ENCODE measurements at regions not wholly inside any gene's neighbourhood (a gene's known extent, or its start where the extent isn't known, plus 50 kb on each side); places are given as distances from the start of the nearest gene placed in this dataset.

DNA sequence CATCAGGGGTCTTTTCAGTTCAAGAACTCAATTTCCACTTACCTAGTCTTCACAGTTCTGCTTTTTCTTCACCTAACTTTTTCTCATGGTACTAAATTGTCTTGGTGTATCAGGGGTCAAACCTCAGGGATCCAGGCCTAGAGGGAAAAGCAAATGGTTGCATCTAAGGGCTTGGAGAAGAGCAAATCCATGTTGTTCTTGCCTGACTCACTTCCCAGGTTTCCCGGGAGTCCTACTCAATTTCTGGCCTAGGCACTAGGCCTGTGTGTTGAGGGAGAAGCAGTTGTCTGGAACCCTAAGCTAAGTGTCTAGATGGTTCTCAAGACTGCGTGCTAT, 191.9 kb upstream of the STK26 start:
- H3K4me1 ChIP-seq (ENCODE audit: insufficient read depth, low read length, poor library complexity, severe bottlenecking) = peaks cover 23% of the 10 kb centered on the region
- peak overlapping the region; percentile 86 for H3K4me2 ChIP-seq (ENCODE audit: low read depth, low read length, poor library complexity, severe bottlenecking)
- peaks cover 19% of the 10 kb centered on the region for H4K20me1 ChIP-seq (ENCODE audit: insufficient read depth, low read length, poor library complexity, severe bottlenecking)
- peak overlapping the region; percentile 99 for H3K4me3 ChIP-seq (ENCODE audit: low read length, poor library complexity, severe bottlenecking)
- H2AFZ ChIP-seq (ENCODE audit: low read length) = peak overlapping the region; percentile 60; the same call in 1 of the 2 replicates
- peaks cover 44% of the 10 kb centered on the region for H3K79me2 ChIP-seq (ENCODE audit: insufficient read depth, low read length)
- H3K9ac ChIP-seq (ENCODE audit: low read depth, low read length, poor library complexity, severe bottlenecking) = peak overlapping the region; percentile 99
- H3K36me3 ChIP-seq (ENCODE audit: insufficient read depth, low read length) = no peaks in the 10 kb centered on the region
- TF ChIP-seq CTCF (conservative IDR thresholded peaks at IDR 0.05; ENCODE audit: low read length) (no peak), EZH2phosphoT487 (IDR thresholded peaks at IDR 0.05; ENCODE audit: borderline replicate concordance) (no peak)
- H3K27me3 ChIP-seq (ENCODE audit: insufficient read depth, low read length, poor library complexity, severe bottlenecking) = peaks cover 4% of the 10 kb centered on the region
- no peaks in the 10 kb centered on the region for H3K9me2 ChIP-seq (replicated peaks; ENCODE audit: low read depth, low read length)
- H3F3A ChIP-seq (ENCODE audit: low read depth) = no peaks in the 10 kb centered on the region
- no peaks in the 10 kb centered on the region for H3K9me3 ChIP-seq (ENCODE audit: insufficient read depth, low read depth, low read length)

GRCh38 chrX:131836161-131836560, 186.9 kb upstream of the STK26 start:
- Histone ChIP-seq H2AFZ (ENCODE audit: low read length) (no peak overlapping the region), H3K4me3 (ENCODE audit: low read length, poor library complexity, severe bottlenecking) (no peak overlapping the region), H4K20me1 (ENCODE audit: insufficient read depth, low read length, poor library complexity, severe bottlenecking) (no peaks in the 10 kb centered on the region), H3K36me3 (ENCODE audit: insufficient read depth, low read length) (no peaks in the 10 kb centered on the region), H3K79me2 (ENCODE audit: insufficient read depth, low read length) (no peaks in the 10 kb centered on the region), H3K9ac (ENCODE audit: low read depth, low read length, poor library complexity, severe bottlenecking) (no peak overlapping the region), H3K9me2 (replicated peaks; ENCODE audit: low read depth, low read length) (no peaks in the 10 kb centered on the region), H3K9me3 (ENCODE audit: insufficient read depth, low read depth, low read length) (no peaks in the 10 kb centered on the region), H3K4me1 (ENCODE audit: insufficient read depth, low read length, poor library complexity, severe bottlenecking) (peaks cover 7% of the 10 kb centered on the region), H3K4me2 (ENCODE audit: low read depth, low read length, poor library complexity, severe bottlenecking) (no peak overlapping the region), H3F3A (ENCODE audit: low read depth) (no peaks in the 10 kb centered on the region), H3K27me3 (ENCODE audit: insufficient read depth, low read length, poor library complexity, severe bottlenecking) (no peaks in the 10 kb centered on the region)
- no peak for TF ChIP-seq EZH2phosphoT487 (IDR thresholded peaks at IDR 0.05; ENCODE audit: borderline replicate concordance)
- TF ChIP-seq CTCF (conservative IDR thresholded peaks at IDR 0.05; ENCODE audit: low read length) = no peak

GRCh38 chrX:131837325-131837724, 185.8 kb upstream of the STK26 start:
- no peak overlapping the region for H3K4me2 ChIP-seq (ENCODE audit: low read depth, low read length, poor library complexity, severe bottlenecking)
- TF ChIP-seq EZH2phosphoT487 (IDR thresholded peaks at IDR 0.05; ENCODE audit: borderline replicate concordance) = no peak
- TF ChIP-seq CTCF (conservative IDR thresholded peaks at IDR 0.05; ENCODE audit: low read length) = no peak
- no peak overlapping the region for H3K4me3 ChIP-seq (ENCODE audit: low read length, poor library complexity, severe bottlenecking)
- no peaks in the 10 kb centered on the region for H3K27me3 ChIP-seq (ENCODE audit: insufficient read depth, low read length, poor library complexity, severe bottlenecking)
- H3K9me2 ChIP-seq (replicated peaks; ENCODE audit: low read depth, low read length) = no peaks in the 10 kb centered on the region
- H3F3A ChIP-seq (ENCODE audit: low read depth) = no peaks in the 10 kb centered on the region
- no peaks in the 10 kb centered on the region for H3K79me2 ChIP-seq (ENCODE audit: insufficient read depth, low read length)
- no peak overlapping the region for H2AFZ ChIP-seq (ENCODE audit: low read length)
- no peaks in the 10 kb centered on the region for H4K20me1 ChIP-seq (ENCODE audit: insufficient read depth, low read length, poor library complexity, severe bottlenecking)
- no peaks in the 10 kb centered on the region for H3K9me3 ChIP-seq (ENCODE audit: insufficient read depth, low read depth, low read length)
- H3K9ac ChIP-seq (ENCODE audit: low read depth, low read length, poor library complexity, severe bottlenecking) = no peak overlapping the region
- no peaks in the 10 kb centered on the region for H3K4me1 ChIP-seq (ENCODE audit: insufficient read depth, low read length, poor library complexity, severe bottlenecking)
- no peaks in the 10 kb centered on the region for H3K36me3 ChIP-seq (ENCODE audit: insufficient read depth, low read length)

All from Loucy (cell line).